ENCODE measurements at regions not wholly inside any gene's neighbourhood (a gene's known extent, or its start where the extent isn't known, plus 50 kb on each side); places are given as distances from the start of the nearest gene placed in this dataset.
"Not testable (repeated sequence)": the region's sequence is repeated elsewhere in the genome, so short reads cannot be mapped to it uniquely, and the experiment has no call there.

- no peak for DNase-seq
These were observed 328.1 kb downstream of the NR4A2 start for GRCh38 chr2:156004459-156004858.

GRCh38 chr2:156003780-156004179, 328.7 kb downstream of the NR4A2 start:
- no peak for DNase-seq

- DNase-seq: no peak
These were observed 330.7 kb downstream of the NR4A2 start for GRCh38 chr2:156001851-156002250.

- DNase-seq: no peak
These were observed 335.0 kb downstream of the NR4A2 start for GRCh38 chr2:155997538-155997937.

GRCh38 chr2:155994315-155994714, 338.2 kb downstream of the NR4A2 start:
- DNase-seq: no peak

GRCh38 chr2:155983845-155984244, 348.7 kb downstream of the NR4A2 start:
- DNase-seq: no peak

- DNase-seq: no peak
These were observed 350.4 kb downstream of the NR4A2 start for GRCh38 chr2:155982135-155982534.

- no peak for DNase-seq
These were observed 351.5 kb downstream of the NR4A2 start for GRCh38 chr2:155980941-155981560.

- DNase-seq: no peak
These were observed 356.8 kb downstream of the NR4A2 start for GRCh38 chr2:155975734-155976133.

- no peak for DNase-seq
These were observed 359.6 kb downstream of the NR4A2 start for GRCh38 chr2:155972916-155973315.

GRCh38 chr2:155966064-155966471, 366.5 kb downstream of the NR4A2 start:
- DNase-seq: not testable (repeated sequence)

- no peak for DNase-seq
These were observed 367.0 kb downstream of the NR4A2 start for GRCh38 chr2:155965415-155966063.

- DNase-seq: no peak
These were observed 370.9 kb downstream of the NR4A2 start for GRCh38 chr2:155961641-155962040.

GRCh38 chr2:155958834-155959233, 373.7 kb downstream of the NR4A2 start:
- no peak for DNase-seq

- DNase-seq: no peak
These were observed 385.5 kb downstream of the NR4A2 start for GRCh38 chr2:155947069-155947468.

GRCh38 chr2:155944218-155944617, 388.3 kb downstream of the NR4A2 start:
- DNase-seq: no peak

GRCh38 chr2:155930312-155930711, 402.2 kb downstream of the NR4A2 start:
- no peak for DNase-seq

GRCh38 chr2:155917380-155917779, 415.1 kb downstream of the NR4A2 start:
- DNase-seq: no peak

- DNase-seq: no peak
These were observed 419.2 kb downstream of the NR4A2 start for GRCh38 chr2:155913356-155913755.

- DNase-seq: no peak
These were observed 424.0 kb downstream of the NR4A2 start for GRCh38 chr2:155908567-155908966.

- DNase-seq: no peak
These were observed 425.3 kb downstream of the NR4A2 start for GRCh38 chr2:155907211-155907610.

GRCh38 chr2:155905657-155906056, 426.9 kb downstream of the NR4A2 start:
- DNase-seq: no peak

GRCh38 chr2:155904720-155905119, 427.8 kb downstream of the NR4A2 start:
- no peak for DNase-seq

GRCh38 chr2:155902635-155903034, 429.9 kb downstream of the NR4A2 start:
- DNase-seq: no peak

- no peak for DNase-seq
These were observed 437.5 kb downstream of the NR4A2 start for GRCh38 chr2:155895016-155895415.
